ENCODE measurements at regions not wholly inside any gene's neighbourhood (a gene's known extent, or its start where the extent isn't known, plus 50 kb on each side); places are given as distances from the start of the nearest gene placed in this dataset.

GRCh38 chr6:9831783-9832182 lies 583.1 kb downstream of the TFAP2A start:
- H3K9me3 ChIP-seq (ENCODE audit: control insufficient read depth, insufficient read depth, low read length), result no peaks in the 10 kb centered on the region; the same call in 1 of the 2 replicates
- BruUV-seq (replicated peaks), result no TSS peak
- no peak overlapping the region for H2AK9ac ChIP-seq (replicated peaks; ENCODE audit: low read depth, low read length, poor library complexity)
- H3K23ac ChIP-seq (ENCODE audit: low read depth, low read length), result no peak overlapping the region
- no peak overlapping the region for H2AK5ac ChIP-seq (ENCODE audit: low read depth, low read length)
- no peak overlapping the region for H2BK20ac ChIP-seq (ENCODE audit: low read depth, low read length)
- no peak for DNase-seq
- no peak overlapping the region for H4K91ac ChIP-seq (ENCODE audit: insufficient read depth, low read depth, low read length)
- H3K4ac ChIP-seq (ENCODE audit: low read depth, low read length), result no peak overlapping the region
- no peak overlapping the region for H3K9ac ChIP-seq (ENCODE audit: low read depth, low read length)
- no peak overlapping the region for H3K4me2 ChIP-seq (ENCODE audit: low read depth, low read length)
- no peak overlapping the region for H2BK5ac ChIP-seq (ENCODE audit: low read depth, low read length, poor library complexity, severe bottlenecking)
- H4K8ac ChIP-seq (ENCODE audit: low read depth in 2 of 2, low read length in 2 of 2), result no peak overlapping the region
- in situ Hi-C loops (cut with MboI; ENCODE audit: low sequenced_read_pairs) (no loop called here), dilution Hi-C loops (cut with HindIII; ENCODE audit: low sequenced_read_pairs, unreplicated experiment) (no loop called here), intact Hi-C loops (cut with micrococcal nuclease) (no loop called here)
- no peak overlapping the region for H2BK15ac ChIP-seq (ENCODE audit: low read depth, low read length)
- no peaks in the 10 kb centered on the region for H3K36me3 ChIP-seq (ENCODE audit: control insufficient read depth, insufficient read depth, low read length)
- no peaks in the 10 kb centered on the region for H4K20me1 ChIP-seq (ENCODE audit: insufficient read depth, low read length)
- H3K27ac ChIP-seq (ENCODE audit: insufficient read depth, low read length), result no peak overlapping the region
- H3K4me3 ChIP-seq (ENCODE audit: insufficient read depth, low read depth, low read length), result no peak overlapping the region
- no peak overlapping the region for H2AFZ ChIP-seq (replicated peaks; ENCODE audit: low read length, poor library complexity)
- no peaks in the 10 kb centered on the region for H3K27me3 ChIP-seq (ENCODE audit: control insufficient read depth, insufficient read depth, low read length)
- no peak overlapping the region for H3K18ac ChIP-seq (ENCODE audit: low read depth, low read length)
- no peak overlapping the region for H2BK120ac ChIP-seq (ENCODE audit: low read depth, low read length)
- H3K79me1 ChIP-seq (ENCODE audit: low read depth in 1 of 2, low read length in 2 of 2), result no peaks in the 10 kb centered on the region
- H3K4me1 ChIP-seq (ENCODE audit: control insufficient read depth, insufficient read depth, low read length), result no peaks in the 10 kb centered on the region
- no peak for ATAC-seq (ENCODE audit: low read depth)
- TF ChIP-seq MXI1 (IDR thresholded peaks at IDR 0.05; ENCODE audit: borderline replicate concordance, low read depth, low read length) (no peak), CHD1 (IDR thresholded peaks at IDR 0.05; ENCODE audit: low read depth, low read length) (no peak), NFE2L2 (IDR thresholded peaks at IDR 0.05; ENCODE audit: low read depth, low read length) (no peak), RAD21 (IDR thresholded peaks at IDR 0.05; ENCODE audit: low read length) (no peak)
- ChIA-PET POLR2A (ENCODE audit: unreplicated experiment) (no interaction called here), CTCF (no interaction called here)
- no peak overlapping the region for H3K56ac ChIP-seq (ENCODE audit: extremely low read depth, insufficient read depth, low read length)
- no peak overlapping the region for H3K14ac ChIP-seq (replicated peaks; ENCODE audit: low read depth, low read length)
- no peaks in the 10 kb centered on the region for H3K9me1 ChIP-seq (ENCODE audit: insufficient read depth, low read length)
- no peak overlapping the region for H4K5ac ChIP-seq (ENCODE audit: low read depth, low read length)
